ENCODE measurements at regions not wholly inside any gene's neighbourhood (a gene's known extent, or its start where the extent isn't known, plus 50 kb on each side); places are given as distances from the start of the nearest gene placed in this dataset.

DNA sequence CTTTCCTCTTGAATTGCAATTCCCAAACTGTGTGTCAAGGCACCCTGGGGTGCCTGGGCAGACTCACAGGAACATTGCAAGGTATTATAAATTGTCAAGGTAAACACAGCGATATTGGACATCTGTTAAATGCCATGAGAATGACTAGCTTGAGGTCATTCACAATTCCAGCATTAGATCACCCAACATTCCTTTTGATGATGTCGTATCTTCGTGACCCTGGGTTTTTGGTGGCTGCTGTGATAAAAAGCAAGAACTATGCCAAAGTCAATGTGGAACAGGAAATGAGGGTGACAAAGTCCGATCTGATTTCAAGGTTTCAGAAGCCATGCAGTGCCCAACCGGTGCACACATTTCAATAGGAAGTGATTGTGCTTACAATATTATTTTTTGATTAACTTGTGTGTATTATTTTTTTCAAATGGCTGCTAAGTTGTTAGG lies 458.4 kb downstream of the MIAT start:
- Histone ChIP-seq H3K27me3 (no peaks in the 10 kb centered on the region), H3K9me3 (no peaks in the 10 kb centered on the region), H3K36me3 (no peaks in the 10 kb centered on the region), H3K4me1 (peaks cover 0 to 22% of the 10 kb centered on the region in 2 donors), H3K4me3 (no peak overlapping the region), H3K27ac (no peak overlapping the region)
- DNase-seq (ENCODE audit: low spot score in 2 of 2) = no peak
- TF ChIP-seq, protein P1, sequence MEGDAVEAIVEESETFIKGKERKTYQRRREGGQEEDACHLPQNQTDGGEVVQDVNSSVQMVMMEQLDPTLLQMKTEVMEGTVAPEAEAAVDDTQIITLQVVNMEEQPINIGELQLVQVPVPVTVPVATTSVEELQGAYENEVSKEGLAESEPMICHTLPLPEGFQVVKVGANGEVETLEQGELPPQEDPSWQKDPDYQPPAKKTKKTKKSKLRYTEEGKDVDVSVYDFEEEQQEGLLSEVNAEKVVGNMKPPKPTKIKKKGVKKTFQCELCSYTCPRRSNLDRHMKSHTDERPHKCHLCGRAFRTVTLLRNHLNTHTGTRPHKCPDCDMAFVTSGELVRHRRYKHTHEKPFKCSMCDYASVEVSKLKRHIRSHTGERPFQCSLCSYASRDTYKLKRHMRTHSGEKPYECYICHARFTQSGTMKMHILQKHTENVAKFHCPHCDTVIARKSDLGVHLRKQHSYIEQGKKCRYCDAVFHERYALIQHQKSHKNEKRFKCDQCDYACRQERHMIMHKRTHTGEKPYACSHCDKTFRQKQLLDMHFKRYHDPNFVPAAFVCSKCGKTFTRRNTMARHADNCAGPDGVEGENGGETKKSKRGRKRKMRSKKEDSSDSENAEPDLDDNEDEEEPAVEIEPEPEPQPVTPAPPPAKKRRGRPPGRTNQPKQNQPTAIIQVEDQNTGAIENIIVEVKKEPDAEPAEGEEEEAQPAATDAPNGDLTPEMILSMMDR (IDR thresholded peaks at IDR 0.05) = no peak
- intact Hi-C loops (cut with DNase I) = no loop called here

DNA sequence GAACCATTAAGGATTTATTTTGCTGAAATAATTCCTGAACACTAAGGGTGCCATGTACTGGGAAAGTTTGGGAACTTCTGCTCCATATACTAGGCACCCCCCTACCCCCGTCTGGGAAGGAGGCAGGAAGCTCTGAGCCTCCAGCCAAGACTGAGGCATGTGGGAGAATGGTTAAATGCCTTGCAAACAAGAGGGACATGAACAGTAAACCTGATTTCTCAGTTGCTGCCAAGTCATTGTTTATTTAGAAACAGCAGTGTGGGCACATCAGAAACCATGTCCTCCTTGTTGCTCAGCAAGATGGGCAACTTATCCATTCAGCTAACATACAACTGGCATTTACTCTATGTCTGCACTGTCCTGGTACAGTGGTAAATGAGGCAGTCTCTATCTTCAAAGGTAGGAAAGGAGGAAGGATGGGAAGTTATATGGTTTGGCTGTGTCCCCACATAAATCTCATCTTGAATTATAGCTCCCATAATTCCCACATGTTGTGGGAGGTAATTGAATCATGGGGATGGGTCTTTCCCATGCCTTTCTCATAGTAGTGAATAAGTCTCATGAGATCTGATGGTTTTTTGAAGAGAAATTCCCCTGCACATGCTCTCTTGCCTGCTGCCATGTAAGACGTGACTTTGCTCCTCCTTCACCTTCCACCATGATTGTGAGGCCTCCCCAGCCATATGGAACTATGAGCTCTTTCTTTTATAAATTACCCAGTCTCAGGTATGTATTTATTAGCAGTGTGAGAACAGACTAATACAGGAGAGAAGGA lies 459.1 kb downstream of the MIAT start:
- Histone ChIP-seq H3K27ac (no peak overlapping the region), H3K27me3 (no peaks in the 10 kb centered on the region), H3K4me3 (no peak overlapping the region), H3K4me1 (peaks cover 0 to 15% of the 10 kb centered on the region in 2 donors), H3K36me3 (no peaks in the 10 kb centered on the region), H3K9me3 (no peaks in the 10 kb centered on the region)
- DNase-seq (ENCODE audit: low spot score in 2 of 2) = no peak
- intact Hi-C loops (cut with DNase I) = no loop called here
- TF ChIP-seq, protein P1 (IDR thresholded peaks at IDR 0.05) = no peak

DNA sequence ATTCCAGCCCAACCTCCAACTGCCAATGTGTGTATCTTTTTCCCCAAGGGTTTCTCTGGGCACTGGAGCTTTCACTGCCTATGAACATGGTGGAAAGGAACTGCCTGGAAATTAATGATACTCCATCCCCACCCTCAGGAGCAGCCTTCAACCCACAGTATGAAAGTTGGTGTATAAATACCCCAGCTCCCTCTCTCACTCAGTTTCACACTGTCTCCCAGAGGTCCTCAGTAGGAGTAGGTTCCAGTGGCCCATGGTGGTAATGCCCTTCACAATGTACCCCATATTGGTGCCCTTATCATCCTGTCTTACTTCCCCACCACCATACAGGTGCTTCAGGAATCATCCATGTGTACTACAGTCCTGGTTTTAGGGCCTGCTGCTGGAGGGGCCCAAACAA lies 462.6 kb downstream of the MIAT start:
- intact Hi-C loops (cut with DNase I) = no loop called here
- TF ChIP-seq, protein P1 (IDR thresholded peaks at IDR 0.05) = no peak
- no peak overlapping the region for H3K4me3 ChIP-seq
- H3K27me3 ChIP-seq = no peaks in the 10 kb centered on the region
- peaks cover 0 to 8% of the 10 kb centered on the region in 2 donors for H3K4me1 ChIP-seq
- H3K27ac ChIP-seq = no peak overlapping the region
- no peaks in the 10 kb centered on the region for H3K36me3 ChIP-seq
- no peaks in the 10 kb centered on the region for H3K9me3 ChIP-seq
- DNase-seq (ENCODE audit: low spot score in 2 of 2) = no peak

DNA sequence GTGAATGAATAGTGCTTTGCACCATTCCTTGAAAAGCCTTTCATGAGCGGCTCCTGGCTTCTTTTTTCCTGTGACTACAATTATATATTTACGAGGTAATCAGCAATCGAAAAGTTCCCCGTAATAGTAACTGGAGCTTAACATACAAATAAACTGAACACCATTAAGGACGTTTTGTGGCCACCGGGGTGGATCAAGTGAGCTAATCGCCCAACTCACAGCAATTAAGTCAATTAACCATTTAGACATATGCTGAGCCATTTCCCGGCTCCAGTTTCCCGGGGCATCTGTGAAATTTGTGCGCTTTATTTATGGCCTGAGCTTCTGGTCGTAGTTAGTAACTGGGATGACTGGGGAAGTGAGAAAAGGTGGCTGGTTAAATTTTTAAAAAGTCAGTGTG lies 465.2 kb downstream of the MIAT start:
- TF ChIP-seq, protein P1 (IDR thresholded peaks at IDR 0.05) = no peak
- Histone ChIP-seq H3K4me3 (no peak overlapping the region), H3K9me3 (no peaks in the 10 kb centered on the region), H3K4me1 (peaks cover 0 to 3% of the 10 kb centered on the region in 2 donors), H3K36me3 (no peaks in the 10 kb centered on the region), H3K27ac (no peak overlapping the region), H3K27me3 (no peaks in the 10 kb centered on the region)
- intact Hi-C loops (cut with DNase I) = no loop called here
- no peak for DNase-seq (ENCODE audit: low spot score in 2 of 2)

DNA sequence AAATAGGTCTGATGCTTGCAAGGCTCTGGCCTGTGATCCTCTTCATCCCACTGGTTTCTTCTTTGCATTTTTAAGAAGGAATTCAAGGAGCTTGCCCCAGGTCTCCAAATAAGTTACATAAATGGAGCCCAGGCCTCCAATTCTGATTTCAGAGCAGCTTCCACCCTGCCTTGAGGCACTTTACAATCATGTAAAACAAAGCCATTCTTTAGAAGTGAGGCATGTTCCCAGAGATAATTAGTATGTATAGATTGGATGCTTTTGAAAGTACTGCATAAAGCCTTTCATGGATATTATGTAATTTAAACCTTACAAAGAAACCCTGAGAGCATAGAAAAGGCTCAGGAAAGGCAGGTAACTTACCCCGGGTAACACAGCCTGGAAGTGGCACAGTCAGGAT lies 466.5 kb downstream of the MIAT start:
- no peak for DNase-seq (ENCODE audit: low spot score in 2 of 2)
- H3K27ac ChIP-seq = peak overlapping the region; percentile 42 to 68
- TF ChIP-seq, protein P1 (IDR thresholded peaks at IDR 0.05) = no peak
- H3K9me3 ChIP-seq = no peaks in the 10 kb centered on the region
- intact Hi-C loops (cut with DNase I) = no loop called here
- no peaks in the 10 kb centered on the region for H3K36me3 ChIP-seq
- no peaks in the 10 kb centered on the region for H3K27me3 ChIP-seq
- H3K4me3 ChIP-seq = peak overlapping the region in 1 of 2 donors; percentile 44
- H3K4me1 ChIP-seq = peaks cover 0 to 3% of the 10 kb centered on the region in 2 donors
